Fibroblast of skin of left quadriceps (primary cell): ENCODE measurements at regions not wholly inside any gene's neighbourhood (a gene's known extent, or its start where the extent isn't known, plus 50 kb on each side); places are given as distances from the start of the nearest gene placed in this dataset.
A peak's percentile ranks its signal among the peaks of the same experiment; 100 is the strongest.

Source experiments
- DNase-seq, 2 experiments: peaks; one replicate each; pipeline ENCODE4 v3.0.0-alpha.2; 2013; ENCODE audit warnings: low read depth in 2 of 2

- DNase-seq: no peak
Observed at GRCh38 chr10:10772411-10772810, 245.3 kb upstream of the CELF2 start.

- DNase-seq: no peak
Observed at GRCh38 chr10:10772874-10773508, 244.7 kb upstream of the CELF2 start.

DNA sequence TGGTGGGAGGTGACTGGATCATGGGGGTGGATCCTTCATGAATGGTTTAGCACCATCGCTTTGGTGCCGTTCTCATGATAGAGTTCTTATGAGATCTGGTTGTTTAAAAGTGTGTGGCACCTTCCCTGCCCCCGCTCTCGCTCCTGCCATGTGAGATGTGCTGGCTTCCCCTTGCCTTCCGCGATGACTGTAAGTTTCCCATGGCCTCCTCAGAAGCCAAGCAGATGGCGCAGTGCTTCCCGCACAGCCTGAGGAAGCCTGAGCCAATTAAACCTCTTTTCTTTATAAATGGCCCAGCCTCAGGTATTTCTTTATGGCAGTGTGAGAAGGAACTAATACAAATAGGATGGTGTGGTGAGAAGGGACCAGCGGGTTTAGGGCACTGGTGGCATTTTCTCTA, 243.3 kb upstream of the CELF2 start:
- DNase-seq: no peak

GRCh38 chr10:10776363-10776762, 241.3 kb upstream of the CELF2 start:
- DNase-seq: no peak

- DNase-seq: no peak
Observed at GRCh38 chr10:10777279-10777678, 240.4 kb upstream of the CELF2 start.

GRCh38 chr10:10777723-10778122, 239.9 kb upstream of the CELF2 start:
- DNase-seq: no peak

DNA sequence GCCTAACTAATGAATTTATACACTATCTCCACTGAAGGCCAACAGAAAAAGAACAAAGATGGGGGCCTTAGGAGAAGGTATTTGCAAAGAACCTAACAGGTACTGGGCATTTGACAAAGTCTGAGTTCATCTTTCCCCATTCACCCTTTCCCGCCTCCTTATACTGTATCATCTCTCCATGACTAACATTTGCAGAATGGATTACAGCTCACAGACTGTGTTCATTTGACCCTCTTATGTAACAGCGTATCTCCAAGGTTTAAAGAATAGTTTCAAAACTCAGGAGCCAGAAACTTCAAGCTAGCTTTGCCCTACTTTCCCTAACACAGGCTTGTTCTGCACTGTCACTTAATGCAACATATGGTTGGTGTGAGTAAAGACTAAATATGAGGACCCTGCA, 238.7 kb upstream of the CELF2 start:
- DNase-seq: no peak

DNA sequence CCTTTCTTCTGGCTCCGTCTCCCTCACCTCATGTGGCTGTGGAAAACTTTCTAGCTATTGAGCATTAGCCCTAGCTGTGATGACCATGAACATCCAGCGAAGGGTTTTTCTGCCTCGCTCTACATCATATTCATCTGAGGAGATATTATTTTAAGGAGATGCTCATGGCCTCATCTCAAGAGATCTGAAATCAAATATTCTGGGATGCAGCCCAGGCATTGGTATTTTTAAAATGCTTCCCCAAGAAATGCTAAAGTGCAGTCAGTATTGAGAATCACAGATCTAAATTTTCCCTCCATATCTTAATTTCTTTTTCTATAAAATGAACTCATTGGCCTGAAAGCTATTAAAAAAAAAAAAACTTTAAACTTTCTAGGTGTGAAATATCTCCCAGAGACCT, 238.2 kb upstream of the CELF2 start:
- DNase-seq: no peak

GRCh38 chr10:10780746-10781145, 236.9 kb upstream of the CELF2 start:
- DNase-seq: no peak

DNA sequence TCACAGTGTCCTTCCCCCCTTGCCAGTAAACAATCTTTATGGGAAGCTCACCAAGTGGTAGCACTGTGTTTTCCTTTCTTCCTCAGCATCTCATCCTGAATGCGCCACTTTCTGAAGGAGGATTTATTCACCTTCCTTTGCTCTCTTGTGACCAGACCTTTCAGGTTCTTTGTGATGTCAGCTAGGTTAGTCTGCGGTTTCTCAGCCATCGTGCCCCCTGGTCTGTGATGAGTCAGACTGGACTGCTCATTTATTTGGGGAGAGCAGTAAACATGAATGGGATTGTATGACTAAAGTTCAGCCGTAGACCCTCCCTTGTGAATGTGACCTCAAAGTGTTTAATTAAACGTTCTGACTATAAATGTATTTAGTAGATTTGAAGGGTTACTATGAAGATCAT, 235.1 kb upstream of the CELF2 start:
- DNase-seq: no peak

GRCh38 chr10:10785627-10786026, 232.0 kb upstream of the CELF2 start:
- DNase-seq: peak; percentile 64 to 70

GRCh38 chr10:10786109-10787090, 231.3 kb upstream of the CELF2 start:
- peak; percentile 53 to 56 for DNase-seq

DNA sequence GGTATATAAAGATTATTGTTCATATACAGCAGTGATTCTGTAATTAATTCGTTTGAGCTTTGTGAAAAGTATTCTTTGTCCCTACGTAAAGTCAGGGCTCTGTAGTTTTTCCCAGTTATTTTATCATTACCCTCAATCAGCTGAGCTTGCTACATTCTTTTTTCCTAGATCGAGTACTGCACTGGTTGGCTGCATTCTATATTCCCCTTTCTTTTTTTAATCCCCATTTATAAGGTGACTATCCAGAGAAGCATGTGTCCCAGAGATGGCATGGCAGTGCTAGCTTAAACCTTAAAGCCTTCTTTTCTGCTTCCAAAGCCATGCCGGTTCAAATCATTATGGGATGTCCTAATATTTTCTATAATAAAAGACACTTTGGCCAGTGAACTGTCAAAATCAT, 230.1 kb upstream of the CELF2 start:
- DNase-seq: no peak

DNA sequence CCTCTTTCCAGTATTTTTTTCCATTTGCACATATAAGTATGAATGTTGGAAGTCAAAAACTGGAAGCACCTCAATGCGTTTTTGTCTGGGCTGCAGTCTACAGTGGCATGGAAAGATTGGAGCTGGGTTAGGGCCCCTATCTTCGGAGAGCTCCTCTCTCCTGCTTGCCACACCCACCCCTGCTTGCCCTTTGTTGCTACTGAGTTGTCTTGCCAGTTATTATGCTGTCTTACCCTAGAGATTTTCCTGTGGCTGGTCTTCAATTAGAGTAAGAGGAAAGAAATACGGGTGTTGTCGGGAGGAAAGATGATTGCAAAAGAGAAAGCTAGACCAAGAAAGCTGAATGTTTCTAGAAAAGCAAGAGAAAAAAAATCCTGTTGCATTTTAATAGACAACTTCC, 228.9 kb upstream of the CELF2 start:
- DNase-seq: no peak

DNA sequence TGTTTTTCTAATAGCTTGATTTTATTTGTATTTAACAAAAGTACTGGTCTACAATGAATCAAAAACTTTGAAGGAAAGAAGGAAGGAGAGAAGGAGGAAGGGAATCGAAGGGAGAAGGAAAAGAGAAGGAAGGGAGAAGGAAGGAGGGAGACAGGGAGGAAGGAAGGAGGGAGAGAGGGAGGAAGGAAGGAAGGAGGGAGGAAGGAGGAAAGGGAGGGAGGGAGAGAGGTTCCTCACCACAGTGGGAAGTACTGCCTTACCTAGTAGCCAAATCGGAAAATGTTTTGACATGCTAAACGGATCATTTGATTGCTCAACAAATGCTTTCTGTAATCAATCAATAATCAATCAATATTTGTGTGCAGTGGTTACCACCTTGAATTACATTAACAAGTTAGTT, 225.8 kb upstream of the CELF2 start:
- no peak for DNase-seq

DNA sequence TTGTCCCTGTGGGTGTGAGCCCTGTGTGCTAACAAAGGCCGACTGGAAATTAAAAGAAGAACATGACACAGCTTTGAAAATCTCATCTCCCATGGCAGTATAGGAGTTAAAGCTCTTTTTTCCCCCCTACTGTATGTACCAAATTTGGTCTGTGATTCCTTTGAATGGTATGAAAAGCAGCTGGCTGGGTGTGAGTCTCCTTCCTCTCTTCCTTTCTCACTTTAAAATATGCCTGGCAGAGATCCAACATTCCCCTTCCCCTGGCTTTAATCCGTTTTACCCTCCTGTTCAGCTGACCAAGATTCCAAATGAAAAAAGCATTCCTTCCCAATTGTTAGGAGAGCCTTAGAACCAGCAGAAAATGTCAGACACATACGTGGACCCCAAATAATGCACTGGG, 225.0 kb upstream of the CELF2 start:
- DNase-seq: peak; percentile 96 to 97

- DNase-seq: no peak
Observed at GRCh38 chr10:10794046-10794445, 223.6 kb upstream of the CELF2 start.

DNA sequence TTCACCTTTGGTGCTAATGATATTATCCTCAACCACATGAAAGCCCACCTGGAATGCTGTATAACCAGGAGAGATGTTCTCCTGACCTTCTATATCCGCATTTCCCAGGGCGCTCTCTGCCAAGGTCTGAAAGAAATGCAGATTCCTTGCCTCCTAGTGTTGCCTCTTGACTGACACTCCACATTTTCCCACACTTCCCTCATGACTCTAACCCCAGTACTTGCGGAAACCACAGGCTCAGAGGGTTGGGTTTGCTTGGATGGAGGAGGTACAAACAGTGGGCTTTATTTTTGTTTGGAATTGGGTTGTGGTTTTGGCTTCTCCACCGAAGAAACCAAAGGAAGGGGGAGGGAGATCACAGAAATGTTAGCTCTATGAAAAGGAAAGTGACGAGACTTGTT, 222.9 kb upstream of the CELF2 start:
- peak; percentile 67 to 68 for DNase-seq

GRCh38 chr10:10796061-10796773, 221.5 kb upstream of the CELF2 start:
- no peak for DNase-seq

- no peak for DNase-seq
Observed at GRCh38 chr10:10796774-10797415, 220.8 kb upstream of the CELF2 start.

DNA sequence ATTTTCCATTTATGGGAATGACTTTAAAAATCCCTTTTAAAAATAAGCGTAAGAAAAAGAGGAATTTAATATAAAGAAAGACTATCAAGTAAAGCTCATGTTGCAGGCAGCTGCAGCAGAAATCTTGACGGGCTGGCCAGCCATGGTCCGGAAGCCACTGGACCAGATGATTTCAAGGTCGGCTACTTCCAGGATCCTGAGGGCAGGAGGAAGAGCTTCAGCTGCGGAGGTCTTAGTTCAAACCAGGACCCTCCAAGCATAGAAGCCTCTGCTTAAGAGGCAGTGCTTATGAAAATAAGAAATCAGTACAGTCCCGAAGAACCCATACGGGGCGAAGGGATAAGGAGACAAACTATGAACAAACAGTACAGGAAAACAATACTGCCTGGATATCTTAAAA, 220.2 kb upstream of the CELF2 start:
- no peak for DNase-seq
